HG03457 (cell line): ENCODE measurements at regions not wholly inside any gene's neighbourhood (a gene's known extent, or its start where the extent isn't known, plus 50 kb on each side); places are given as distances from the start of the nearest gene placed in this dataset.
A peak's percentile ranks its signal among the peaks of the same experiment; 100 is the strongest.

Experiments
- ATAC-seq: cut with Tn5 transposase; IDR thresholded peaks from one replicate; pipeline ENCODE4 v1.9.1; 2021; ENCODE audit warnings: moderate number of reproducible peaks; ENCODE audit not compliant: unreplicated experiment

DNA sequence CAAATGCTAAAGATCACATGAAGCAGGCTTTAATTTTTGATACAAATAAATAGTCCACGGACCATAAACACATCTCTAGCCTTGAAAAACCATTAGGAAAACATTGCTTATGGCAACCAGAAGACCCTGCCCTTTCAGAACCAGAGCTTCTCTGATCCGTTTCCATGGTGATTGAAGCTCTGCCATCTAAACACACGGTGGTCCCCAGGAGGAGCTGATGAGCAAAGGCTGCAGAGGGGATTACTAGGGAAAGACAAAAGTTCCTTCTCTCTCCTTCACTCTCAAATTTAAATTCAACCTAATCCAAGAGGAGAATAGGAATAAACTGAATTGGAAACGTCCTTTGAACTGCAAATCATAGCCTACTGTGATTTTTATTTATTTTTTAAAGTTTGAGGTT is 122.0 kb upstream of the ATP10A start:
- ATAC-seq: no peak

DNA sequence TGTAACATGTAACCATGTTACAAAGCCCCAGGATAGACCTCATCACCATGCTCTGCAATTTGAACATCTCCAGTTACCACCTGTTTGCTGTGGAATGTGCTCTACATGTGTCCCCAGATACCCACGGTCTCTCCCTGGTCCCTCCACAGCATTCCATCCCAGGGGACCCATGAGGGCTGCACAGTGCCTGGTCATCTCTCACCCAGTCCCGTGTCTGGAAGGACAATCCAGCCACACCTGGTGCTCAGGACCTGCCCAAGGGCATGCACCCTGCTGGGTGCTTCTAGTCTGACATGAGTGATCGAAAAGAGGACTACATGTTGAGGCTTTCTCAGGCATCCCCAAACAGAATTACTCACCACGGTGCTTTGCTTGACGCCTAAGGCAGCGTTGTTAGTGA is 119.6 kb upstream of the ATP10A start:
- no peak for ATAC-seq

DNA sequence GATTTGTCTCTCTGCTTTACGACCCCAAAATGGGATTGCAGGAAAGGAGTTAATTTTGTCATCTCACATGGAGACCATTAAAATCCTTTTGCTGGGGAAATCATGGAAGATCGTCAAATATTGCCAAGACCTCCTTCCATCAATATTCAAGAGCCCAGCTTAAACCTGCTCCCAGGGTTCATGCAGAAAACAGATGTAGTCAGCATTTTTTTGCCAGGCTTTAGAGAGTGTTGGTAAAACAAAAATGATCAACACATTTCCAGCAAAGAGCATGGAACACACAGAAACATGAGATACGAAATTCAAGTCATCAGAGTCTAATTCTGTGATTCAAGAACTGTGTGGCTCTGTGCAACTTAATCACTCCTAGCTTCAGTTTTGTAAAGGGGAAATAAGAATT is 118.0 kb upstream of the ATP10A start:
- no peak for ATAC-seq

DNA sequence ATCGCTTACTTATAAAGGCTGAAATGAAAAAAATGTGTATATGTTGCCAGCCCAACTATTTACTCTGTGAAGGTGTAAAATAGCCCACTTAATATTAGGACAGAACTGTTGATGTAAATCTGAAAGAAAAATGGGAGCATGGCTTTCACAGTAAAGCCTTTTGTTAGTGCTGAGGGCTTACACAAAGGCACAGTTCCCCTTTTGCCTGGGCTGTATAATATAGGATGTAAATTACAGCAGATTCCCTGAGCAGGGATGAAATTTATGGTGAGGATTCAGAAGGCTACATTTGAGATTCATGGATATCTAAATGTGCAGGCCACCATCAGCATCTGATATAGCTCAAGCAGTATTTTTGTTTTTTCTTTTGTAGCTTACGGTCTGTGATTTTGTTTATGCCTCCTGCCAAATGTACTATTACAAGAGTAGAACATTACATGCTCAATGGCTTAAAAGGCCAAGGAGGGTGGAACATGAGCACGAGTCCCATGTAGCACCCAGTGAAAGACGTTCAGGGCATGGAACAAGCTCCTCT is 109.1 kb upstream of the ATP10A start:
- ATAC-seq: no peak

DNA sequence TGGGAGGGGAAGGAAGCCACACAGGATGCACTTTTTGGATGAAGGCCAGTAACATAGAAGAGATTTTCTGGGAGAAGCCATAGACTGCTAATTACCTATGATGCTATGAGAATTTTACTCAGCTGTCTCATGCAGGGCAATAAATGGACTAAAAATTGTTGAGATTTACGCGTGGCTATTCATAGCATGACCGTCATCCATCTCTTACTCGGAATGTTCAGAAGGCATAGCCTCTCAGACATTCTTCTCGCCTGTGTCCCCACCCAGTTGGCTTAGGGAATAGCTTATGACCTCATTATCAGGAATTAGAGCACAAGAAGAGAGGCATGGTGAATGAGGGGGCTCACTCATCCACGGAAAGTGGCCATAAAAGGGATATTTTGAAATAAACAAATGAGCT is 107.9 kb upstream of the ATP10A start:
- no peak for ATAC-seq

DNA sequence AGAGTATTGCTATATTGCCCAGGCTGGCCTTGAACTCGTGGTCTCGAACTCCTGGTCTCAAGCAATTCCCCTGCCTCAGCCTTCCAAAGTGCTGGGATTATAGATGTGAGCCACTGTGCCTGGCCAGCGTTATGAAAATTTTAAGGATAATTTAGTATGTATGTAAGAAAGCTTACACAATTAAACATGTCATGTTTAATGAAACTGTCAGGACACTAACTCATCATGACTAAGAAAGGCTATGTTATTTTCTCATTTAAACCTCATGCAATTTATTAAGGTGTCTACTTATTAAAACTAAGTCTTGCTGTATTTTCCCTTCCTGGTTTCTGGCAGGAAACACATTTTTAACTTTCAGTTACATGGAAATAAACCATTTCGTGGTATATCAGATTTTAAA is 106.8 kb upstream of the ATP10A start:
- no peak for ATAC-seq

DNA sequence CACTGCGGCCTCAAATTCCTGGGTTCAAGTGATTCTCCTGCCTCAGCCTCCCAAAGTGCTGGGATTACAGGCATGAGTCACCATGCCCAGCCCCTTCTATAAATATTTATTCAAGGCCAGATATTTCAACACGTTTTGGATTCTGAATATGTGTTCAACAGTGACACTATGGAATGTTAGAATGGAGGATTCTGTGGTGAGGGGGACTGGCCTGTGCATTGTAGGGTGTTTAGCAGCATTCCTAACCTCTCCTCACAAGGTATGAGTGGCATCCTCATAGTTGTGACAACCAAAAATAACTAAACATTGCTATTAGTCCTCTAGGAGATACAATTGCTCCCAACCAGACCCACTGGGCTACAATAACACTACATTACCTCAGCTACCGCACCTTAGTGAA is 104.0 kb upstream of the ATP10A start:
- no peak for ATAC-seq

DNA sequence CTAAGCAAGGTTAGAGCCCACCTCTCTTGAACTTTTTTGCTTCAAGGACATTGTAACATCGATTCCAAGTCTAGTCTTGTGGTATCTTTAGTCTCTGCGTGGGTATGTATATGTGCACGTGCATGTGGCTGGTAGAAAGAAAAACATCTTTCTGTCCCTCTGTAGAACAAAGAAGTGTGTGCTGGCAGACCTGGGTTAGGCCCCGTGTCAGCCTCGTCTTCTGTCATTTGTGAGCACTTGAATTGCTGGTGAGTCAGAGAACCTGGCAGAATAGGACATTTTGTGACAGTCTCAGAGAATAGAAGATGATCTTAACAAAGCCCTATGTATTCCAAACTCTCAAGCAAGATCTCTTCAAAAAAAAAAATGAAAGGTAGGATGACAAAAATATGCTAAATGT is 102.2 kb upstream of the ATP10A start:
- no peak for ATAC-seq

DNA sequence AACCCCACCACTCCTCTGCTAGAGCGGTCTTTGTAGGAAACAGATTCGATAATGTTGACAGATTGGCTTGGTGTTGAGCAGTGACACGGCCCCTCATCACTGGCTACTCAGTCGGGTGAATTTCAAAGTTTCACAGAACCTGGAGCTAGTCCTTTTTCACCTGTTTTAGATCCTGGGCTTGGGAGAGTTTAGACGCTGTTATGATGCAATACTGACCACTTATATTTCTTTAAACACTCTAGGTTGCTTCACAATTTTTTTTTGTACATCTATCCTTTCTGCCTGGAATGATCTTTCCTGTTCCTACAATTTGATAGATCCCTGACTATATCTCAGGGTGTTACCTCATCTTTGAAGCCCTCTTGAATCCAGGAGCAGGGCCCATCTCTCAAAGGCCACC is 97.1 kb upstream of the ATP10A start:
- no peak for ATAC-seq

DNA sequence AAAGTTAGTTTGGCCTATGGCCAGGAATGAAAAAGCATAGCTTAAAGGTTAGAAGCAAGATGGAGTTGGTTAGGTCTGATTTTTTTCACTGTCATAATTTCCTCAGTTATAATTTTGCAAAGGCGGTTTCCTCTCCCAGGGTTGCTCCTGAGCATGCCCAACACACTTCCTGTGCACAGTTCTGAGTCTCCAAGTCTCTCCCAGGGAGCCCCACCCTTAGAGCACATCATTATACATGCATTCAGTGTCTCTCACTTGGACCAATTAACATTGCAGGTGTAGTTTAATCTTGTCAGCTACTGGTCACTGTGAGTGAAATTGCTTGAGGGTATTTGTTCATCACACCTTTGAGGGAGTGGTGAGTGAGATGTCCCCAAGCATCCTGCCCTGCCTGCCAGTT is 96.0 kb upstream of the ATP10A start:
- ATAC-seq: no peak

DNA sequence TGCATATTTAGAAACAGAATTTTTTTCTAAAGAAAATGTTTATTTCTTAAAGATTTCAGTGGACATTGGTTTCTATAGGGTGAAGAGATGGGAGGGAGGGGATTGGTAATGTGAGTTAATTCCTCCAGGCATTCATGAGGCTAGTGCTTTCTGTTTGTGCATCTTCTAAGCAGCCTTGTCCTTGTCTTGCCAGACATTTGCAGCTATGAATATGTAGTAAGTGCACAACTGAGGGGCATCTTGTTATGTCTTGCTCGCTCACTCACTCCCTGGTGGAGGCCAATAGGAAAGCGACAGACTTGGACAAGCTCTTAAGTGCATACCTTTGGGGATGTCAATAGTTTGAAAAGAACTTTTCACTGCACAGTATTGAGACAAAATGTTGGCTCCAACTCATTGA is 92.5 kb upstream of the ATP10A start:
- no peak for ATAC-seq

DNA sequence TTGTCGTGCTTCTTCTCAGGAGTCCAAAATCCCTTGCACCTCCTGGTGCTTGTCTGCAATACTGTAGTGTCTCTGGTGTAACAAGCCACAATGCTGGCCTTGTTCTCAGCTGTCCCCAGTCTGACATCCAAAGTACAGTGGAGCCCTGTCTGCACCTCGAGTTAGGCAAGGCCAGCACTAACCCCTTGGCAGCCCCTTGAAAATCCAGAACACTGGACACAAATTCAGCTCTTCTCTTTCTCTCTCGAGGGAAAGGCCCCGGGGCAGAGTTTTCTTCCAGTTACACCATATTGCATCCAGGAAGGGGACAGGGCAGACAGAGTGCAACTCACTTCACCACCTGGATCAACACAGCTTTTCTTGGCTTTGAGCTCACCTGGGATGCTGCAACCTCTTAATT is 91.3 kb upstream of the ATP10A start:
- ATAC-seq: no peak

DNA sequence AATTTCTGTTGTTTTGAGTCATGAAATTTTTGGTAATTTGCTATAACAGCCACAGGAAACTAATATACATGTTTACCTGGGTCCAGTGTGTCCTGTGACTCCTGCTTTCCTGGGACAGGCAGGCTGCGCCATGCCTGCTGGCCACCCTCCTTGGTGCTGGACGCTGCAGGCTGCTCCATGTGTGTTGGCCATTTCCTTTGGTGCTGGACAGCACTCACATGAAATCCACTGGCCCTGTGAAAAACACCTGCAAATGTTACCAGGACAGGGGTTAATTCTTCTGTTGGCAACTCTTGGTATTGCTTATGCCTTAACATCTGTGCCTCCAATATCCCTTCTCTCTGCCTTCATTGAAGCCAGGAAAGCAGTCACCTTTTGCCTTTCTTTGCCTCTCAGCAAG is 86.9 kb upstream of the ATP10A start:
- ATAC-seq: no peak

DNA sequence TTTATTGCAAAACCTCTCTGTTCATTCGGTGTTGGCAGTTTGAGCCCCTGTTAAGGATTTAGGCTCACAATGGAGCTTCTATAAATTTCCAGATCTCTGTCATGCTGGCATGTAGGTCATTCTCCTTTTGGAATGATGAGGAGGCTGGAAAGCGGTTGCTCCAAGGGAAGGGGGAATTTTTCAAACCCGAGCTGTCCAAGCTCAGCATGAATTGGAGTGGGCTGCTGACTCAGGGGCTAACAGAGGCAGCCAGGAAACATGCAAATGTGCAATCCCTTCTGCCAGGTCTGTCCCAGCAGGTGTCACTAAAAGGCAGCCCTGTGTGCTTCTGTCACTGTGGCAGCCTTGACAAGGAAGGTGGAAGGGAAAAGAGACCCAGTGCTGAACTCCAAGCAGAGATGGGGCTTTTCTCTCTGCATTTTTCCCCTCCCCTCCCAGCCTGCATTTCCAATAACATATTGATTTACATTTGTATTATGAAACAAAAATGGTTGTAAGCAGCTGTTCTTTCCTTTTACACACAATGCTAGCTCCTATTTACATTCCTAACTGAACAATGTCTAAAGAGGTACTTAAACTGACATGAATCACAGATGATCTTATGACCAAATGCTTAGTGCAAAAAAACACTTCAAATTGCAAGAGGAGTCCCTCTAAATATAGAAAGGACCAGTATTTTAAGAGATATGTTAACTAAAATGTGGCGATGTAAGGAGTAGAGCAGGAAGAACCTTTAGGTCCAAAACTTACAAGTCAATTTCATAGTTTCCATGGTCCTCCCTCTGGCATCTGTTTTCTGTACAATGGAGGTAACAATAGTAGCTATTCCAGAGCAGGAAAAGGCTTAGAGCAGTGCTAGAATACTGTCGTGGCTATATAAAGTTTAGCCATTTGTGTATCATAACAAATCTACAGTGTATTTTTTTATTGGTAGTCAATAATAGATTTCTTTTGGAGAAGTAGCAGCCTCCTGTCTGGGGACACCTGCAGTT is 84.5 kb upstream of the ATP10A start:
- ATAC-seq: no peak

DNA sequence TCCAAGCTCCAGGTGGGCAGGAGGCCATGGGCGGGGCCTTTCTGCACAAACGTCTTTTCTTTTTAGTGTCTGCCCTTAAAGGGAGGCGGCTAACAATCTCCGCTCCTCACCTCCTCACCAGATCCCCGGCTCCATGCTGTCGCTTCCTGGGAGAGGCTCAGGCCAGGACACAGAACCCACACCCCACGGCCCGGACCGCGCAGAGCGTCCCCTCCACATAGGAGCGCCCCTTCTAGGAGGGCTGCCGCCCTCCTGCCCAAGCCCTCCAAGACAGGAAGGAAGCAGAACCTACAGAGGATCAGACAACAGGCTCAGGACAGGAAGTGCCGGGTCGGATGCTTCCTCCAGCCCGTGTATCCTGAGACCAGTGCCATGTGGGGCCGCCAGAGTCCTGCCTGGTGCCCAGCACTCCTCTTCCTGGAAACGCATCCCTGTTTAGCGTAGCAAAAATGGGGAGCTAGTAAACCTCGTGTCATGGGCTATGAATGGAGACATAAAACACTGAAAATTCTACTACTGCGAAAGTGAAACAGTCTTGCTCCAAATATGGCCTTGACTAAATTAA is 83.2 kb upstream of the ATP10A start:
- no peak for ATAC-seq

DNA sequence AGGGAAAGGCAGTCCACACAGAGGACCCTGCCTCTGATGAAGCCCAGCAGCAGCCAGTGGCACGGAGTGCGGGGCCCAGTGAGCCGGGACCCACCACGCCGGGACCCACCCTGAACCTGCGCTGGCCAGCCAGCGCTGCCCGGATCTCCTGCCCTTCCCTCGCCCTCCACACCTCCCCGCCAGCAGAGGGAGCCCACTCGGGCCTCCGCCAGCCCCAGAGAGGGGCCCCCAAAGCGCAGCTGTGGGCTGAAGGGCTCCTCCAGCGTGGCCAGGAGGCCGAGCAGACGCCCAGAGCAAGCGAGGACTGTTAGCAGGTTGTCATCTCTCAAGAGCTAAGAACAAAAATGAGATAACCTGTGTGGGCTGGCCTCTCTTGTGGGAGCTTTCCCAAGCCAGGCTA is 81.3 kb upstream of the ATP10A start:
- no peak for ATAC-seq

DNA sequence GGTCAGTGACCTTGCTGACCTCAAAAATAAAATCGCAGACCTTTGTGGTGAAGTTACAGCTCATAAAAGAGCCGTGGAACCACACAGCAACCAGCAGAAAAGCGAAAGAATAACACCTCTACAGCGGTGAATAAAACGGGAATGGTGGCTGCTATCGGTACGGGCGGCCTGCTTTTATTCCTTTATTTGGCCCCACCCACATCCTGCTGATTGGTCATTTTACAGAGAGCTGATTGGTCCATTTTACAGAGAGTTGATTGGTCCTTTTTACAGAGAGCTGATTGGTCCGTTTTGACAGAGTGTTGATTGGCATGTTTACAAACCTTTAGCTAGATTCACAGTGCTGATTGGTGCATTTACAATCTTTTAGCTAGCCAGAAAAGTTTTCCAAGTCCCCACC is 80.7 kb upstream of the ATP10A start:
- ATAC-seq: no peak

DNA sequence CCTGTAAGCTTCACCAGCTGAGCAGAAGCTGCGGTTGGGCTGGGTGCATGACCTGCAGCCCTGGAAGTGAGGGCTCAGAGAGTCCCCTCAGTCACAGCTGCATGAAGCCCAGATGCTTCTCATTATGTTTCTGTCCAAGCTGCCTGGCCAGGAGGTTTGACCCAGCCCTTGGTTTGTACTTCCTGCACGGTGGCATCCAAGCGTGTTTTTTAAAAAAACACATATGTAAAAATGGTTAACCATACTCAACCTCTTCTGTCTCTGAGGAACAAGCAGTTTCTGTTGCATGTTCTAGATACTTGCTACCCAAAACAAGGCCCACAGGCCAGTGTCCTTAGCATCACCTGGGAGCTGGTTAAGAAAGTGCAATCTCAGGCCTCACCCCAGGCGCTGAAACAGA is 76.0 kb upstream of the ATP10A start:
- ATAC-seq: peak; percentile 73

DNA sequence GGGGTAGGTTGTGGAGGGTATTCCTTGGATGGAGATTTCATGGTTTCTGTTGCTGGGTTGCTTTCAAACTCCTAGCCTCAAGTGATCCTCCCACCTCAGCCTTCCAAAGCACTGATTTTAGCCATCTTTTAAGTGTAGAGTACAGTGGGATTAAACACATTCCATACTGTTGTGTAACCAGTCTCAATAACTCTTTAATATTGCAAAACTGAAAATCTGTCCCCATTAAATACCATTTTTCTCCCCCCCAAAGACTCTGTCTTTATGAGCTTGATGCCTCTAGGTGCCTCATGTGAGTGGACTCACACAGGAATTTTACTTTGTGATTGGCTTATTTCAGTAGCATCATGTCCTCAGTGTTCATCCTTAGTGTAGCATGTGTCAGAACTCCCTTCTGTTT is 74.7 kb upstream of the ATP10A start:
- no peak for ATAC-seq

DNA sequence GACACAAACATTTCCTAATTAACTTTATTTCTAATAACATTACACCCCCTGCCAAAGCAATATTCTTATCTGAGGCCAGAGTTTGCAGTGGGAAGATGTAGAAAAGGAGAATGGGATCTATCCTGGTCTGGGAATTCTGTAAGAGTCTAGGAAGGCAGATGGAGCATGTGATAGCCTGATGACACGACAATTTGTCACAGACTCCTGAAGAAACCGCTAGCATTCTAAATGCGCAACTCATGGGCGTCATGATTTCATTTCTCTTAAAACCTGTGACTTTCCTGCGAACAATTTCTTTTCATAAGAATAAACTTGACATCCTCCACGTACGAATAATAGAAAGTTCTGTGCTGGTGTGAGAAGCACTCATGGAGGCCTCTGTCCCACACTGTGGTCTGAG is 72.9 kb upstream of the ATP10A start:
- no peak for ATAC-seq

DNA sequence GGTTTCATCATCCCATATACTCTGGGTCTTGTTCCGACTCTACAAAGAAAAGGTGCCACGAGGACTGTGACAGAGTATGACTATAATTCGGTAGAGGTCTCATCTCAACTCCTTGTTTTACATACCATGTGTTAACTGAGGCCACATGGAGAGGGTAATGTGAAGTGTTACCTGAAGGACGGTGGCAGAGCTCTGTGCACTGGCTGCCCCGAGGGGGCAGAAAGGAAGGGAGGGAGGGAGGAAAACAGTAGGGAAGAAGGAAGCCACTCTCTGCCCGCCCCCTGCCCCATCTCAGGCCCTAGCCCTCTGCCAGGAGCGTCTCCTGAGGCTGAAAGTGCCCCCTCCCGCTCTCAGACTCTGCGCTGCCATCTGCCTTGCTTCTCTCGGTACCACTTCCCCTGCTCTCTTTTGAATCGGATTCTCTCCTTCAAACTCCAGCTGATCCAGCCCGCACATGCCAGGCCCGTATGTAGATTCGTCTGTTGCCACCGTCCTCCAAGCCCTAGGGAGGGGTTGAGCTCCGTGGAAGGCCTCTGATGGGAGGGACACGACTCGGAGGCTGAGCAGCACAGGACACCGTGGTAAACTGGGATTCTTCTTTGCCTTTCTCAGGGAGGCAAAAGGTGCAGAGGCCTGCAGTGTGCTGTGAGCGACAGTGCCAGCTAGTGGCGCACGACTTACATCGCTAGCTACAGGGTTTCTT is 70.5 kb upstream of the ATP10A start:
- no peak for ATAC-seq

DNA sequence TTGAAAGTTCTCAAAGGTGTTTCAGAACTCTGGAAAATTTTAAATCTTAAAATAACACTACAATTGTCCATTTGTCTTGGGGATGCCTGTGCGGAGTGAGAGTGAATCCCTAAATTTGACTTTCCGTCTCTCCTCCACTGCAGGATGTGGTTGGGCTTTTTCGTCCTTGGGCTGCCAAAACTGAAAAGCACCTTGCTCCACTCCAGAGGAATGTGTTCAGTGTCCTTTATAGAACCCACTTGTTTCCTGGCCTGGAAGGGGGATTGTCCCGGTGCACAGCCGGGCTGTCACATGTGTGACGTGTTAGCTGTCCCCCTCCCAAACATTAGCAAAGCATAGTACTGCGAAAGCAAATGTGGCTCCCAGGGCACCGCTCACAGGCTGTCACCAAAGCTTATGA is 69.6 kb upstream of the ATP10A start:
- no peak for ATAC-seq
